ENCODE measurements at regions not wholly inside any gene's neighbourhood (a gene's known extent, or its start where the extent isn't known, plus 50 kb on each side); places are given as distances from the start of the nearest gene placed in this dataset.

DNA sequence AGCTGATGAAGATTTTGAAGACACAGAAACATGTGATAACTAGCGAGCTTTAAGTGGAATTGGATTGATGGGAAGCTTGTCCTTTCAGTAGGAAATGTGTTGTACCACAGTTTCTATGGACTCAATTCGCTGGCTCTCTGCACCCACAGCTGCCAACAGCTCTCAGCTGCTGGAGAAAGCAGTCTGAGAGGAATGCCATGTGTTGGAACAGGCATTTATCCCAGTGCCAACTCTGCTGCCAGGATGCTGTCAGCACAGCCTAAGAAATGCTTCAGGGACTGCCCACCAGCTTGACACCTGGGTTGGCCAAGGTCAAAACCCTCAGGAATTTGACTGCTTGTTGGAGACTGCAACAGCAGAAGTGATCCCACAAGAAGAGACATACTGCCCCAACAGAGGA, 193.0 kb upstream of the THSD7B start:
- DNase-seq (ENCODE audit: low read depth in 1 of 2, low spot score in 1 of 2), result no peak

DNA sequence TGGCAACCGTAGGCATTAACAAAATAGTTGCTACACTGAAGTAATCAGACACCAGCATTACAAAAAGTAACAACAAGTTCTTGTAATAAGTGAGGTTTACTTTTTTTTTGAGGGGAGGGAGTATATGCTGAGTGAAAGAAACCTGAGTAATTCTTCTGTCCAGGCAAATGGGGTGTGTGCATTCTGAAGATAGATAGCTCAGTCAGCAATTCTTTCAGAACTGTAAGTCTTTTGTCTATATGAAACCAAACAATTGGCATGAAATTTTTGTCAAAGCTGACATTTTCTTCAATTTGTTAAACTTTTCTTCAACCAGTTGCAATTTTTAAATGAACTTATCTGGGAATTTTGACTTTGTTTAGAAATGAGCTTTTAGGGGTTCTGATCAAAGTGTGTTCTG, 208.1 kb upstream of the THSD7B start:
- DNase-seq (ENCODE audit: low read depth in 1 of 2, low spot score in 1 of 2), result no peak

DNA sequence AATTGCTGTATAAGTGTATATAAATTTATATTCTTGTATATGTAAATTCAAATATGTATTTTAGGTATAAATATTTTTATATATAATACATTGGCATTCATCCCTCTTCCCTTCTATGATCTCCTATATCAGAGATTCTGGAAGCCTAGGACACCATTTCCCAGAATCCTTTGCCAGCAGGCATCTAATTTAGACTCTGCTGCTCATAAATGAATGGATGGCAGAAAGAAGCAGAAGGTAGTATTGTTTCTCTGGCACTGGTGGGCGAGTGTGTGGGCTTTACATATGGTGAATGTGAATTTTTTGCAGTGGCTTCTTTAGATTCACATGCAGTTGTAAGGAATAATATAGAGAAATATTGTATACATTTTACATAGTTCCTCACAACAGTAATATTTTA, 215.2 kb upstream of the THSD7B start:
- no peak for DNase-seq (ENCODE audit: low read depth in 1 of 2, low spot score in 1 of 2)

DNA sequence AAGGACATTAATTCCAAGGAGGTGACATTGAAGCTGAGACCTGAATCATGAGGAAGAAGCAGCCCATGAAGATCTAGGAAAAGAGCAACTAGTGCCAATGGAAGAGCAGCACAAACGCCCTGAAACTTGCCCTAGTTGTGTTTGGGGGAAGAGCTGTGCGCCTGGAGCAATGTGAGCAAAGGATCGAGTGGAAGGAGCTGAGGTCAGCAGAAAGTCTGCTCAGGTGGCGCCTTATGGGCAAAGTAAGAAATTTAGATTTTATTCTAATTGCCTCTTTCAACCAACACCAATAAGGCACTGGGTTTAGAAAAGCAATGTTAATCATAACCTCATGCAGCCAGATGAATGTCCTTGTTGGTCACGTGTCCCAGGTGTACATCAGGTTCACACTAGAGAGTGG, 226.0 kb upstream of the THSD7B start:
- DNase-seq (ENCODE audit: low read depth in 1 of 2, low spot score in 1 of 2), result no peak

DNA sequence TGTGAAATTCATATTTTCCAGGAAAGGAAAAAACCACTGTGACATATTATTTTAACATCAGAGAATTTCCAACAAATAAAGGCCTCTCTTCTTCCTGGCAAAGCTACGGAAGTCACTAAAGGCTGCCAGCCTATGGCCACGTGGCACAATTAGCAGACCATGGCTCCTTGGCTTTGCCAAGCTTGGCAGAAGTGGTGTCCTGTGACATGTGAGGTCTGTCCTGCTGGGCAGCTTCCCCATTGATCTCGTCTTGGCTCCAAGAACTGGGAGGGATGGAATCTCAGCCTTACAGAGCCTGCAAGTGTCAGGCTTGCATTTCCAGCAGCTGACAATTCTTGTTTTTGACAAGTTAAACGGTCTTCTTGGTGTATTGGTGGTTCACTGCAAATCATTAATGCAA, 226.9 kb upstream of the THSD7B start:
- no peak for DNase-seq (ENCODE audit: low read depth in 1 of 2, low spot score in 1 of 2)

DNA sequence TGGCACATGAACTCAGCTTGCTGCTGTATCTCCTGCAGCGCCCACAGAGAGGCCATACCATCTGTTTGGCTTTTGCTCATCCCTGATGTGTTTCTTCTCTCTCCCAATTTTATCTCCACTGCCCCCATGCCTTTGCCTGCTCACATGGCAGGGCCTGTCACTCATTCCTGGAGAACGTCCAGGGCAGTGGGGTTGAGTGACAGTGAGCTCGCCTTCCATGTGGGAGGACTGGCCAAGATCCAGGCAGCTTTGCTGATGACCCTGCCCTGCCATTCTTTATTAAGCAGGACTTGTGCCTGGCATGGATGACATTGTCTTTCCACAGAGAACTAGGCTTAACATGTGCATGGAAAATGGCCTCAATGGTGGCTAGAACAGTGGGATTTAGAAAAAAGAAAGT, 230.5 kb upstream of the THSD7B start:
- DNase-seq (ENCODE audit: low read depth in 1 of 2, low spot score in 1 of 2), result no peak

DNA sequence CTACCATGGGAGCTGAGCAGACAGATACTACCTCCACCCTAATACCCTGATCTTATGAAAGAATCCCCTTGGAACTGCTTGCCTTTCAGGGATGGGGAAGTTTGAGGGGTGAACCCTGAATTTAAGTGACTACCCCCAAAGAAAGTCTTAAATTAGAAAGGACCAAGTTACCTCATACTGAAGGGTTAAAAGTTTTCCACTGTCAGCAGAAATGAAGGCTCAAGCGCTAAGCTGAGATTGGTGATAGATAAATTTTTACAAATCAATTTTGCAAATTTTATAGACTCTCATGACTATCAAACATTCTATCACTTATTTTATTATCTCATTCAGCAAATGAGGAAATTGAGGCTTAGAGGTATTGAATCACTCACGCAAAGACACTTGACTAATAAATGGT, 233.2 kb upstream of the THSD7B start:
- no peak for DNase-seq (ENCODE audit: low read depth in 1 of 2, low spot score in 1 of 2)

DNA sequence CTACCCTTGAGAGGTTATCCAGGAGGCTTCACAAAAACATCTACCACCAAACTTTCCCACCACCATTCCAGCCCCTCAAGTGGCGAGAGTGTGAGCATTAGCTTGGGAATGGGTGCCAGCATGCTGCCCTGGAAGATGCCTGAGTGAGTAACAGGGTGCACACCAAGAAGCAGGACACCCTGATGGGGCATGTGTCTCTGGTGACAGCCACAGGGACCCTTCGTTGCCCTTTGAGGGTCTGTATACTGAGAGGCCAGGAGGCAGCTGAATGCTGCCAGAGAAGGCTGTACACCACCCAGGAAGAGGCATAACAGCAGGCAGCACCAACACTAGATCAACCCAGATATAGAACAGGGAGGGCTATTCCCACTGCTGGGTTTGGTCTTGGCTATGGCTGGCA, 233.6 kb upstream of the THSD7B start:
- no peak for DNase-seq (ENCODE audit: low read depth in 1 of 2, low spot score in 1 of 2)

DNA sequence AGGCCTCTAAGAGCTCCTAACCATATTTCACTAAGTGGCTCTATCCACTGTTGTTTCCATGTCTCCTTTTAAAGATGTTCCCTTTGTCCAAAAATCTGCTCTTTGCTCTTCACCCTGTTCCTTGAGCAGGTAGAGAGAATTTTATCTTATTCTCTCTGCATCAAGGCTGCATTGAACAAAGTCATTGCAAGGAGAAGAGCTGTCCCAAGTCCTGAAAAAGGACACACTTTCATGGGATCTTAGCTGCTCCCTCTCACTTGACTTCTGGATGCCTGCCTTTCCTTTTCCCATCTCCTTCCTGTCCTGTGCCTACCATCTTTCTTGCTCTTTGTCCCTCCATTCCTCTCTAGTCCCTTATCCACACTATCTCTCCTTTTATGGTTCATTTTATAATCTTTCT, 235.2 kb upstream of the THSD7B start:
- no peak for DNase-seq (ENCODE audit: low read depth in 1 of 2, low spot score in 1 of 2)

DNA sequence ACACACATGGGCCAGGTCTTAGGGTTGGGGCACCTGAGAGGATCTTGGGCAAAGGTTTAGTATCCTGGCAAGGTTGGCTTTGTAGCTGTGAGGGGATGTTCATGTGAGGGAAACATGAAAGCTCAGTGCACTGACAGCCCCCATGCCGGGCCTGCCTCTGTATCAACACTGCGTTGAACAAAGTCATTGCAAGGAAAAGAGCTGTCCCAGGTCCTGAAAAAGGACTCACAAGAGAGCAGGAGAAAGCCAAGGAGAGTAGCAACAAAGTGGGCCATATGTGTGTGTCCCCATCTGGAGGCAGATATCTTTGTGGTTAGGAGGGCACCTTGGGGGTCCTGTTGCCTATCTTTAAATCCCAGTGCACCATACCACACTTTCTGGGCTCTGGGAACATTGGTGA, 237.8 kb upstream of the THSD7B start:
- no peak for DNase-seq (ENCODE audit: low read depth in 1 of 2, low spot score in 1 of 2)

DNA sequence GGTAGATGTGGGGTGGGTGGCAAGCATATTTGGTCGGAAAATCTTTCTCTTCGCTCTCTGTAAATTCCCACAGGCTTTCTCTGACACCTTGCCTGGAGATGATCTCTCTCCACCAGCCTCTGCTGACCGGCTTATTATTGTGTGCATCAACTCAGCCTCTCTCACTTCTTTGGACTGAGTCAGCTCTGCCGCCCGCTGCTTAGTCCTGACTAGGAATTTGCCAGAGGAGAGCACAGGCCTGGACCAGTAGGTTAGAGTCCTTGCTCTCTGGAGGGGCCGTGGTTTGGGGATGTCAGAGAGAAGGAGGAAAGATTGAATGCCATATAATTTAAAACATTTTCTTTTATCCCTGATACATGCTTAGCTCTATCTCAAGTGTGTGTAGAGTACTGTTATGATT, 242.6 kb upstream of the THSD7B start:
- no peak for DNase-seq (ENCODE audit: low read depth in 1 of 2, low spot score in 1 of 2)

DNA sequence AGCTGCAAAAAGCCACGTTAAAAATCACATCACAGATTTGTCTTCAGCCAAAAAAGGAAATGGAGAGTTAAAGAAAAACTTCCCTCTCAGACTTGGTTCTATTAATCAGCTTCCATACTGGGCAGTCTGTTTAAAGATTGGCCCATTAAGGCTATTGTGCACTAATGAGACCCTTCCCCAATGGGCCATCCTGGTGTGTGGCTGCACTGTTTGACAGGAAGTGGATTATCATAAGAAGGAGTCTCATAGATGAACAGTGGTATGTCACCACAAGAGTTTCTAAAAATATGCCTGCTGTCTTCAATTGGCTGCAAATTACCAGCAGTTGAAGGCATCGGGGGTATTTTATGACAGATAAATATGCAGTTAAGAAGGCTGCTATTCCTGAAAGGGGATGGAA, 247.6 kb upstream of the THSD7B start:
- DNase-seq (ENCODE audit: low read depth in 1 of 2, low spot score in 1 of 2), result no peak

DNA sequence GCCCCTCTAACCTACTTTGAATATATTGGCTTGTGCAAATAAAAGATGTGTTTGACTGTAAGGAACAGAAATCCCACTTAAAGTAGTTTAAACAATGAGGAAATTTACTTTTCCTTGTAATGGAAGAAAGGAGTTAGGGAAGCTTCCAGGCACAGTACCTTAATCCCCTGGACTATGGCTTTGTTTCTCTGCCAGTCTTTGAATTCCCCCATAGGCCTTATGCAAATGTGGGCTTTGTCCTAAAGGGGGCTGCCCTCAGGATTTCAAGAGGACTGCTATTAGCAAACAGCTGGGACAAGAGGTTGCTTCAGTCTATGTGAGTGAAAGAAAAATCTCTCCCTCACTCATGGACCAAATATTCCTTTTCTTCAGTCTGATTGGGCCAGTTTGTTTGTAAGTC, 255.1 kb upstream of the THSD7B start:
- no peak for DNase-seq (ENCODE audit: low read depth in 1 of 2, low spot score in 1 of 2)

DNA sequence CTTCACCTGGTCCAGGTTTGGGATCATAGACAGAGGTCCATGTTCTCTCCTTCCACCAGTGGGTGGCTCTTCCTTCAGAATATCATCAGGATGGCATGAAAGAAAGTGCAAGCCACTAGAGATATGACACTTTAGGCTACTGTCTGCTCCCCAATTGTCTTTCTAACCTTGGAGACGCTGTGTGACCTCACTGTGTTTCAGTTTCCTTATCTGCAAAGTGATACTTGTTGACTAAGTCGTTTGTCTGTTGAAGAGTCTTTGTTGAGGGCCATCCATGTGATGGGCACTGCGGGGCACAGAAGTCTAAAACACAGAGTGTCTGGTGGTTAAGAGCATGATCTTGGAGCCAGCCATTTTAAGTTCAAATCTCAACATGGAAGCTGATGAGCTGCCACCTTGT, 259.9 kb upstream of the THSD7B start:
- DNase-seq (ENCODE audit: low read depth in 1 of 2, low spot score in 1 of 2), result no peak

DNA sequence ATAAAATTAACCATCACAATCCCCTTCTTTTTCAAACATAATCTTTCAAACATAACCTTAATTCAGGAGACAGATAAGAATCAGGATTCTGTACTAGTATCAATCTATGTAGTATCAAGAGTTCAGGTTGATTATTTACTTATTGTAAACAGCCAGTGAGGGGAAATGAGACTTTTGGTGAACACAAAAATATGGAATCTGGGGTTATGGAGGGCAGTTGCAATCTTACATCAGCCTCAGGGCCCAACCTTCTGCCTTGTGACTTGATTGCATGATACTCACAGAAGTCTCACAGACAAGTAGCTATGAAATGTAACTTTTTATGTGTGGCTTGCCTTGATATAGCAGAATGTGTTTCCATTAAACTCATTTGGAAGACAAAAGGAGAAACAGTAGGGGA, 262.7 kb upstream of the THSD7B start:
- DNase-seq (ENCODE audit: low read depth in 1 of 2, low spot score in 1 of 2), result no peak

DNA sequence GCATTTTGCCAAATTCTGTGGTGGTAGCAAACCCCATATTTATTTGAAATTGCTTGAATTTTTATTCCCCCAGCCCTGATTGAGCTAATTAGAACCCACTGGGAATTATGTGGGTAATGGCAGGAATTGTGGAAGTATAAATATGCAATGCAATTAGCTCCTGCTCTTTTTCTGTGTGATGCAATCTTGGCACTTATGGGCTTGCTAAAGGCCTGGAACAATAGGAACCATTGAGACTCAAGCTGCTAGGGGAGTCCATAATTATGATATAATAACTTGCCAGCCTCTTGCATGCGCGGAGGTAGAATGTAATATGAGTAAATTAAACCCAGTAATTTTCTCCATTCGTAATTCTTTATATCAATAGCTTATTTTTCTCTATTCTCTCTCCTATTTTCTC, 267.6 kb upstream of the THSD7B start:
- no peak for DNase-seq (ENCODE audit: low read depth in 1 of 2, low spot score in 1 of 2)

DNA sequence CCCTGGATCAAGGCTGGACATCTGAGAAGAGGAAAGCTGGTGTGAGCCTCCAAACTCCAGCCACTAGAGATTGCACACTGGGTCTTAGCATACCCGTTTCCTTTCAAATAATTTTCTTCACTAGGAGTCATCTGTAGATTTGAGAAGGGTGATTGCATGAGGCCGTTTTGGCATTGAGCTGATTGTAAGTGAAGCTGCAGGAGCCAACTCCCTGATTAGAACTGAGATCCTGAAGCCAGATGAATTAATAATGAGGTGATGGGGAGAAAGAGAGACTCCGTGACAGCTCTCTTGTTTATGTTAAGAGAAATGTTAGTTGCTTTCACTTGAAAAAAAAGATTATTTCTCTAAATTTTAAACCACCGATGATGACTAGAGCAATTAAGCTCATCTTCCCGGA, 268.4 kb upstream of the THSD7B start:
- no peak for DNase-seq (ENCODE audit: low read depth in 1 of 2, low spot score in 1 of 2)

DNA sequence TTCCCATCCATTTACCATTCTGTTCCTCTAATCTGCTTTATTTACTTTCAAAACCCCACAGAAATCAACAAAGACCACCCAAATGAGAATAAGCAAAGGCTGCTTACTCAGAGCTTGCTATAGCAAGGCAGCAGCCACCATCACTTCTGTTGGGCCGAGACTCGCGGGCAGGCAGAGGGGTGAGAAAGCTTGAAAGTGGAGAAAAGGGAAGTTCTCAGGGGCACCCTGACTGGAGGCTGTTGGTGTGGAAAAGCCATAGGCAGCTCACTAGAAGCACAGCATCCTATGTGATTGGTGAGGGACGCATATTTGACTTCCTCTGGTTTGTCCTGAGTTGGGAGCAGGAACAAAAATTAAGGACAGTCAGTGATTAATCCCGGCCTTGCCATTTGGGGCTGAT, 269.7 kb upstream of the THSD7B start:
- DNase-seq (ENCODE audit: low read depth in 1 of 2, low spot score in 1 of 2), result no peak

DNA sequence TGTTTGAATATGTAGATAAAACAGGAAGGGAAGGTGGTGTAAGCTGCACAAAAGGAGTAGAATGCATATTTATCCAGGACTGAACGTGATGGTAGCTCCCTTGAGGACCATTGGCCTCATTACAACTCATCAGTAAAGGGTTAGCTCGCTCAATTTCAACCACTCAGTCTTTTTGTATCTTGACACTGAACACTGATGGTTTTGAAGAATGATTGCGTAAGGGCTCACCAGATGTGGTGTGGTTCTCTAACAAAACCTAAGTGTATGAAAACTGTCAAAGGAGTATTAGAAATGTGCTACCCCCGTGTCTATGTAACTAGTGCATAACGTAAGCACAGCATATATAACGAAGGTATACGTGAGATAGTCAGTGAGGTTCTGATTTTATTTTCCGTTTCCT, 272.4 kb upstream of the THSD7B start:
- DNase-seq (ENCODE audit: low read depth in 1 of 2, low spot score in 1 of 2), result no peak

DNA sequence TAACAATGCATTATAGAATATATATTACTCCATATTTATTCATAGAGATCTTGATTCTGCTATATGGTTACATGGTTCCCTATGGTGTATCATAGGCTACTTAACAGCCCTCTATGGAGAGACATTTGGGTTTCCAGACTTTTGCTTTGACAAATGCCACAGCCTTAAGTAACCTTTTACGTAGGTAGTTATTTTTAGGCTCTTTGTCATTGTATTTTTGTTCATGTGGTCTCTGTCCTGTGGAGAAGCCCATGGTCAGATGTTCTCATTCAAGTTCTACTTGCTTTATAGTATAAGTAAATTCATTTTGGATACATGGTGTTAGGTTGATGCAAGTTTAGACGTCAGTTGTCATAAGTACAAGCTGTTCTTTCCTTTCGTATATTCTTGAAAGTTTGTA, 275.2 kb upstream of the THSD7B start:
- no peak for DNase-seq (ENCODE audit: low read depth in 1 of 2, low spot score in 1 of 2)

DNA sequence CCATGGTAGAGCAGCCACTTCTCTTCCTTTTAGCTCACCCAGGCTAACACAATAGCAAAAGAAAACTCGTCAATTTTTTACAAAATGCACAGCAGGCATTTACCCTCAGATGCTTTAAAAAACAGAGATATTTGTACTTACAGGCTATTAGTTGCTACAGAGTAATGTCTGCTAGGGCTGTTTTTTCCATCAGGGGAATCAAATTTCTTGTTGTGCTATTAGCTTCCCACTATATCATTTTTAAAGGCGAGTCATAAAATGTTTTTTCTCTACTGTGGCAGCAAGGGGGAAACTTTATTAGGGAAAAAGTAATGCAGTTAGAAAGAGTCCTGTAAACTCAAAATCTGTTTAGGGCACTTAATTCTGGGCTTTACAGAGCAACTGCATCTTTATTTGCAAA, 277.9 kb upstream of the THSD7B start:
- DNase-seq (ENCODE audit: low read depth in 1 of 2, low spot score in 1 of 2), result no peak

DNA sequence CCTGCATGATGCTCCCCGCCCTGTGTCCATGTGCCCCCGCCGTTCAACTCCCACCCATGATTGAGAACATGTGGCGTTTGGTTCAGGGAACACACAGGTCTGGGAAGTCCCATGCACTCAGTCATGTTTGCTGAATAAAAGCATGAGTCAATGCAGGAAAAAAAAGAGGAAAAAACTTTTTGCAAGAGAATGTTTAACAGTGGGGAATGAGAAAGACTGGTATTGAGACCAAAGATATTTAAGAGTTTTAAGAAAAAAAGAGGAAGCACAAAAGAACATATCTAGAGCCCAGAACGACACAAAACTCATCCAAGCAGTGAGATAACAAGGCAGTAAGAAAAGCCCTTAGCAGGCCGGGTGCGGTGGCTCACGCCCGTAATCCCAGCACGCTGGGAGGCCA, 279.2 kb upstream of the THSD7B start:
- DNase-seq (ENCODE audit: low read depth in 1 of 2, low spot score in 1 of 2), result no peak

DNA sequence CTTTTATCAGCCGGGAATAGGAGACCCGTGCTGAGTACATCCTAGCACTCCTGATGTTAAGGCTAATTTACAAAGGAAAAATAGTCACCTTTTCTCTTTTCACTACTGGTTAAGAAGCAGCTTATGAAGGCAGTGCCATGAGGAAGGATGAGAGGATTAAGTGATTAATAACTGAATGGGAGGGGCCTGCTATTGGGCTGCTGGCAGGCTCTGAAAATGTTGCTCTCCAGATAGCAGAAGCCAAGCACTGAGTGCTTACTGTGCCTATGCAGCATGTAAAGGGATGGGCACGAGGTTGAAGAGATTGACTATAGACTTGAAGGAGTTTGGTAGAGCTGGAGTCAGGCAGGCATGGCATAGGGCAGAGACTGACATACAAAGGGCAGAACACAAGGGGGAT, 282.4 kb upstream of the THSD7B start:
- DNase-seq (ENCODE audit: low read depth in 1 of 2, low spot score in 1 of 2), result no peak

DNA sequence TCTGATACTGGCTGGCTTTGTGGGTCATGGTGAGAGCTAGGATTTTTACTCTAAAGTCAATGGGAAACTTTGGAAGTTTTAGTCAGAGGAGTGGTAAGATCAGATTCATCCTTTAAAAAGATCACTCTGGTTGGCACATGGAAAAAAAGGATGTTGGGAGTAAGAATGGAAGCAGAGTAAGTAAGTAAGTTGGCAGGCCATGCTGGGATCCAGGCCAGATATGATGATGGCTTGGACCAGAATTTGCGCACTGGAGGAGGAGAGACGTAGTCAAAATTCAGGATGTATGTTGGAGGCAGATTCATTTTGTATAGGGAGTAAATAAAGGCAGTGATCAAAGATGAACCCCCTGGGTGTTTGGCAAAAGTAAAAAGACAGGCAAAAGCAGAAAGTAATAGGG, 283.3 kb upstream of the THSD7B start:
- DNase-seq (ENCODE audit: low read depth in 1 of 2, low spot score in 1 of 2), result no peak

DNA sequence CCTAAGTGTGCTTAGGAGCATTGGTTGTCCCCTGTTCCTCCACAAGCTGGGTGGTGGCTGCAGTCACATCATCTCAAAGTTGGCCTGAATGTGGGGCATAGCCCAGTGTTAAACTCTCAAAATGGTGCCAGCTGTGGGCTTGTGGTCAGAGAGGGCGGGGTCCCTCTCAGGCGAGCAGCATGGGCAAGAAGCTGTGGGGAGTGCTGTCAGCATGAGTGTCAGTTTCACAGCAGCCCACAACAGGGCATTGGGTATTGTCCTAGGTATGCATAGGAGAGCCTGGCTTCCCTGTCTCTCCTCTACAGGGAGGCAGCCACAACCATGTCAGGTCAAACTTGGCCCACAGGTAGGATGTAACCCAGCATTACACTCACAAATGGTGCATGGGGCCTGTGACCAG, 285.6 kb upstream of the THSD7B start:
- DNase-seq (ENCODE audit: low read depth in 1 of 2, low spot score in 1 of 2), result no peak
